Gastroesophageal sphincter (tissue), 3 donors: ENCODE measurements at regions not wholly inside any gene's neighbourhood (a gene's known extent, or its start where the extent isn't known, plus 50 kb on each side); places are given as distances from the start of the nearest gene placed in this dataset.

Experiments used
- EP300 ChIP-seq: sonication (generic); formaldehyde crosslinking; IDR thresholded peaks from one replicate; pipeline ENCODE4 v1.6.1; 2017; ENCODE audit warnings: antibody characterized with exemption, mild to moderate bottlenecking
- POLR2A ChIP-seq, 2 donors: fragments of 450-650 bp; IDR thresholded peaks; one replicate each; pipeline ENCODE4 v1.6.1; 2017; ENCODE audit warnings: antibody characterized with exemption in 2 of 2, mild to moderate bottlenecking in 2 of 2, moderate library complexity in 1 of 2
- POLR2AphosphoS5 ChIP-seq: sonication (generic); formaldehyde crosslinking; IDR thresholded peaks from one replicate; pipeline ENCODE4 v1.6.1; 2017; ENCODE audit warnings: antibody characterized with exemption
- TF ChIP-seq, protein P1 (sequence below), 4 experiments: fragments of 200-600 bp in 2 of 4; fragments of 450-650 bp in 2 of 4; sonication (generic) in 1 of 4; IDR thresholded peaks; one replicate each; pipeline ENCODE4 v1.5.1; 2017 to 2019; ENCODE audit warnings: antibody characterized with exemption in 4 of 4, mild to moderate bottlenecking in 2 of 4, moderate library complexity in 2 of 4

GRCh38 chr11:109730669-109731068 lies 308.7 kb downstream of the C11orf87 start:
- TF ChIP-seq EP300 (no peak), POLR2A (IDR thresholded peaks at IDR 0.05) (no peak), POLR2AphosphoS5 (no peak)
- TF ChIP-seq, protein P1, sequence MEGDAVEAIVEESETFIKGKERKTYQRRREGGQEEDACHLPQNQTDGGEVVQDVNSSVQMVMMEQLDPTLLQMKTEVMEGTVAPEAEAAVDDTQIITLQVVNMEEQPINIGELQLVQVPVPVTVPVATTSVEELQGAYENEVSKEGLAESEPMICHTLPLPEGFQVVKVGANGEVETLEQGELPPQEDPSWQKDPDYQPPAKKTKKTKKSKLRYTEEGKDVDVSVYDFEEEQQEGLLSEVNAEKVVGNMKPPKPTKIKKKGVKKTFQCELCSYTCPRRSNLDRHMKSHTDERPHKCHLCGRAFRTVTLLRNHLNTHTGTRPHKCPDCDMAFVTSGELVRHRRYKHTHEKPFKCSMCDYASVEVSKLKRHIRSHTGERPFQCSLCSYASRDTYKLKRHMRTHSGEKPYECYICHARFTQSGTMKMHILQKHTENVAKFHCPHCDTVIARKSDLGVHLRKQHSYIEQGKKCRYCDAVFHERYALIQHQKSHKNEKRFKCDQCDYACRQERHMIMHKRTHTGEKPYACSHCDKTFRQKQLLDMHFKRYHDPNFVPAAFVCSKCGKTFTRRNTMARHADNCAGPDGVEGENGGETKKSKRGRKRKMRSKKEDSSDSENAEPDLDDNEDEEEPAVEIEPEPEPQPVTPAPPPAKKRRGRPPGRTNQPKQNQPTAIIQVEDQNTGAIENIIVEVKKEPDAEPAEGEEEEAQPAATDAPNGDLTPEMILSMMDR (IDR thresholded peaks at IDR 0.05): no peak
